AG08396 (cell line): ENCODE measurements at regions not wholly inside any gene's neighbourhood (a gene's known extent, or its start where the extent isn't known, plus 50 kb on each side); places are given as distances from the start of the nearest gene placed in this dataset.
"Not testable (repeated sequence)": the region's sequence is repeated elsewhere in the genome, so short reads cannot be mapped to it uniquely, and the experiment has no call there.

ENCODE experiments used
- DNase-seq: peaks from one replicate; pipeline ENCODE4 v3.0.0; 2012; ENCODE audit warnings: low spot score, mixed read lengths

DNA sequence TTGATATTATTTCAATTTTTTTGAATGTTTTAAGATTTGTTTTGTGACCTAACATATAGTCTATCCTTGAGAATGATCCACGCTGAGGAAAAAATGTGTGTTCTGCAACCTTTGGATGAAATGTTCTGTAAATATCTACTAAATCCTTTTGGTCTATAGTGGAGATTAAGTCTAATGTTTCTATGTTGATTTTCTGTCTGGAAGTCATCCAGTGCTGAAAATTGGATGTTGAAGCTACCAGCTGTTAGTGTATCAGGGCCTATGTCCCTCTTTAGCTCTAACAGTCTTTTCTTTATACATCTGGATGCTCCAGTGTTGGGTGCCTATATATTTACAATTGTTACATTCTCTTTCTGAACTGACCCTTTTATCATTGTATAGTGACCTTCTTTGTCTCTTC lies 422.3 kb downstream of the TMEM232 start:
- DNase-seq: no peak

- no peak for DNase-seq
These were observed 419.8 kb downstream of the TMEM232 start for GRCh38 chr5:110306650-110307049.

DNA sequence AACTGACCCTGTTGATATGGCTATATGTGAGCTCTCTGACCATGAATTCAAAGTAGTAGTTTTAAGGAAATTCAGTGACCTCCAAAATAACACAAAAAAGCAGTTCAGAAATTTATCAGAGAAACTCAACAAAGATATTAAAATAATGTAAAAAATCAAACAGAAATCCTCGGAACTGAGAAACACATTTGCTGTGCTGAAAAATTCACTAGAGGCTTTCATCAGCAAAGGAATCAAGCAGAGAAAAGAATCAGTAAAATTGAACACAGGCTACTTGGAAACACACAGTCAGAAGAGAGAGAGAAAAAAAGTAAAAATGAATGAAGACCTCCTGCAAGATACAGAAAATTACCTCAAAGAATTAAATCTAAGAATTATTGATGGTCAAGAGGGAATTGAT lies 417.2 kb downstream of the TMEM232 start:
- DNase-seq: no peak

- not testable (repeated sequence) for DNase-seq
These were observed 409.9 kb downstream of the TMEM232 start for GRCh38 chr5:110316566-110316965.

DNA sequence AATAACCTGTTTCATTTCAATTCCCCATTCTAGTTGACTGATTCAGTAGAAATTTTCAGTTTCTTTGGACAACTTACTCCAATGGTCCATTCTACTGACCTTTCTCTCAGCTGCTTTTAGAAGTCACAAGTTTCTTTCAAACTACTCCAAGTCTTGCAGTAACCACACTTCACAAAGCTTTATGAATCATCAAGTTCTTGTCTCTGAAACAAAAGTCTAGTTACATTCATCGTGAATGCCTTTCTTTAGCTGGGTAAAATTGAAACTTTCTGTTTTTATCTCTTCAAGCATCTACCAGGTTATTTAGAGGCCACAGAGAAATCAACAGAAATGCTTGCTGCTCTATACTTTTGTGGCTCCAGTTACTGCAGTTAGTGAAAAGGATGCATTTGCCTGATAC lies 405.4 kb downstream of the TMEM232 start:
- no peak for DNase-seq

GRCh38 chr5:110323357-110323756 lies 403.1 kb downstream of the TMEM232 start:
- DNase-seq: no peak

DNA sequence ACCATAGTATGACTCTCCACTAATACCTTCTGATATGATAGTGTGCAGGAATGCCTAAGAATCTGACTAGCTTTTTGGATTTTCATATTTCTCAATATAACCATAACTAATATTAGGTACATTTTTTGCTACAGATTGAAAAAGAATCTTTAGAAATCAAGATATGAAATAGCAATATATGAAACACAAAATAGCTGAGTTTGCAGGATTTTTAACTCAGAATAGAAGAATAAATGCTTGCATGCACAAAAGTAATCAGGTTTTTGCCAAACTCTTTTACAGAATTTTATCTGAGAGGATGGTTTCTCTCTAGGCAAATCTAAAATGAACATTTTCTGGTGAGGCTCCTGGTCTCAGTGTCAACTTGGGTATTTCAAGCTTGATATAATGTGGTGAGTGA lies 402.6 kb downstream of the TMEM232 start:
- DNase-seq: no peak

DNA sequence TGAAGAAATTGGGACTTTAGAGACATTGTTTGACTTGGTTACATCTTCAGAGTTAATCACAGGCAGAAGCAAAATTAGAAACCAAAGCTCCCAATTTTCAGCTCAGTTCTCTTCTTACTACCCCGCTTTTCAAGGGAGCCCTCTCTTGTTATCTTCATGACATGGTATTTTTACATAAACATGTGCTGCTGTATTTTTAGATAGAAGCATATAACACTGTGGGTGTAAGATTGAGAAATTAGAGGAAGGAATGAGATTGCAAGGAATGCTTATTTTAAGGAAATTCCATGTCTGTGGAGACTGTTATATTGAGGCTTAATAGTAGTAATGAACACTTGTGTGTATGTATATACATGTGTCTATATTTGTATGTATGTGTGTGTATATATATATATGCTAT lies 401.6 kb downstream of the TMEM232 start:
- DNase-seq: no peak

DNA sequence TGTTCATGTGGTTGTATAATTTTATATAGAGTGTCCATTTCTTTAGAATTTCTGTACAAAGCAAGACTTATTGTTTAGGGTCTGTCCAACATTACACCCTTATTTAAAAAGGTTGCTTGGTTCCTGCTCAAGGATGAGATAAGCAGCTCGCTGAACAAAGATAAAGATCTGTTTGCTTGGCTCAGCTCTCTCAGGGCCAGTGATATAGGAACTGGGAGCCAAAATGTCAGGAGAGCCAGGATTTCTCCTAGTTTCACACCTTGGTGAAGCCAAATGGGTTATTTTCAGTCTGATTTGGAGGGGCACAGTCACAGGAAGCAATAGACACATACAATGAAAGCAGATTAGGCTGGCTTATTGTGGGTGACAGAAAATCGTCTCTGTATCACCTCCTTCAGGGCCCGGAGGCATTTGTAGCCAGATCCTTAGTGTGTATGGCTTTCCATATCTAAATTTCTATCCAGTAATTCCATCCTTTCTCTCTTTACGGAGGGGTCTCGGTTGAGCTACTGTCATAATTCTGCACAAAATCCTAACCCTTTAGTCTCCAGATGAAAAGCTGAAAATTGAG lies 396.4 kb downstream of the TMEM232 start:
- DNase-seq: no peak

GRCh38 chr5:110333384-110333783 lies 393.1 kb downstream of the TMEM232 start:
- DNase-seq: no peak

DNA sequence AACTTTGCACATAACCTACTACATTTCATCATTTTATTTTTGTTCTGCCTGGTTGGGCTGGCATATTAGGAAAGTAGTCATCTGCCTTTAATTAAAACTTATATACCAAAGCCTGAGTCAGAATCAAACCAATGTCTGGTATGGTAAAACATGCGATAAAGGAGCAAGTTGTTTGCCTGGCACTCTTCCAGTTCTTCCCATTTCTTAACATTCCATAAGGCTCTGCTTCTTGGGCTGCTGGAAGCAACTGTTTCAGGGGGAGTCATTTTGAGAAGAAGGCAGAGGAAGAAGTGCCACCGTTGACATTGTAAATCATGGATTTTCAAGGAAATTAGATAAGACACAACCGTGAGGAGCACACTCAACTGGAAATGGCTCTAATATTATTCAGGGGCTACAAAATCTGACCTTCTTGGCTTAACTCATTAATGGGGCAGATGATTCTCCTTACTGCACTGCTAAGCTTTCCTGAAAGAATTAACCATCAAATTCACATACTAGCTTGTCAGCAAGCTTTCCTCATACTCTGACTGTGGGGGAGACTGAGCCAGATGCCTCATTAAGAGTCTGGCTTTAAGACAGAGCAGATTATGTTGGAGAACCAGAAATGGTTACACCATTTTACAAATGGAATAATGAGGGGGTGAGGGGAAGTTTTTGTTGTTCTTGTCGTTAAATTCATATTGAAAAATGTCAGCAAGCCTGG lies 391.0 kb downstream of the TMEM232 start:
- DNase-seq: peak; percentile 49

- no peak for DNase-seq
These were observed 388.0 kb downstream of the TMEM232 start for GRCh38 chr5:110338341-110339083.

DNA sequence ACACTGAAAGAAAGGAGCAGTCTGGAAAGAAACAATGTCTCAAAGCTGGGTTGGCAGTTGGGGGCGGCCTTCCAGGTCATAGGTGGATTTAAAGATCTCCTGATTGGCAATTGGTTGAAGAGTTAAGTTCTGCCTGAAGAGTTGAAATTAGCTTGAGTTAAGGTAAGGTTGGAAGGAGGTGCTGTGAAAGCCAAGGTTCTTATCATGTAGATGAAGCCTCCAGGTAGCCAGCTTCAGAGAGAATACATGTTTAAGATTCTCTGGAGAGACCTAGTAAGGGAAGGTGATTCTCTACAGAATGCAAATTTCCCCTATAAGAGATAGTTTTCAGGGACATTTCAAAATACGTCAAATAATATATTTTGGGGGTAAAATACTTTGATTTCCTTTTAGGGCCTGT lies 387.1 kb downstream of the TMEM232 start:
- no peak for DNase-seq

DNA sequence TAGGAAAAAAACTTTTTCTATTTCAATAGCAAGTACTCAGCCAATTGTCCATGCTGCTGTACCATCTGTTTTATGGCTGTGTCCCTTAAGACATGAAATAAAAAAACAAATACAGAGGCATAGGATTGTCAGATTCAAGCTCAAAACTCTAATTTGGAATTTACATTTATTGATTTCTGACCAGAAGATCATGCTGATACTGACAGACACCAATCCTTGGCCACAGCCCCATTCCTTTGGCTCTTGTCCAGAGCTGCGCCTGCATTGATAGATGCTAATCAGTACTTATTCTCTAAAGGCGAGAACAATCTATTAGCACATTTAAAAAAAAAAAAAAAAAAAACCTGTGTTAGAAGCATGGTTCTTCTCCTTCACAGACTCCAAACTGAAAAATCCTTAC lies 384.6 kb downstream of the TMEM232 start:
- DNase-seq: no peak

GRCh38 chr5:110342683-110343082 lies 383.8 kb downstream of the TMEM232 start:
- no peak for DNase-seq

GRCh38 chr5:110343616-110344015 lies 382.9 kb downstream of the TMEM232 start:
- DNase-seq: no peak

DNA sequence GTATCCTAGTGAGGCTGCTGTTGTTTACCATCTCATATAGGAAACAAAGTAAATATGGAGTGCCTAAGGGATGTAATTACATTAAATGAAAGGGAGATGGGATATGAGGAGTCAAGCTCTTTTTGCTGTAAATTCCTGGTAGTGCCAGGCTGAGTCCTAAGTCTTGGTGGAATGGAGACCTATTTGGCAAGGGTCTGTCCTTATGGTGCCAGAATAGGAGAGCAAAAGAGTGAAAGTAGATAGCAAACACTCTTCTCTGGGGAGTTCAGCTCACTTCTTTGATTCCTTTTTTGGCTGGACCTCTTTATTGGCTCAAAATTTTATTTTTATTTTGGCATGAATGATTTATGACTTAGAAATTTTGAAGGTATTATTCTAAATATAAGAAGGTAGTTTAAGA lies 380.8 kb downstream of the TMEM232 start:
- no peak for DNase-seq

DNA sequence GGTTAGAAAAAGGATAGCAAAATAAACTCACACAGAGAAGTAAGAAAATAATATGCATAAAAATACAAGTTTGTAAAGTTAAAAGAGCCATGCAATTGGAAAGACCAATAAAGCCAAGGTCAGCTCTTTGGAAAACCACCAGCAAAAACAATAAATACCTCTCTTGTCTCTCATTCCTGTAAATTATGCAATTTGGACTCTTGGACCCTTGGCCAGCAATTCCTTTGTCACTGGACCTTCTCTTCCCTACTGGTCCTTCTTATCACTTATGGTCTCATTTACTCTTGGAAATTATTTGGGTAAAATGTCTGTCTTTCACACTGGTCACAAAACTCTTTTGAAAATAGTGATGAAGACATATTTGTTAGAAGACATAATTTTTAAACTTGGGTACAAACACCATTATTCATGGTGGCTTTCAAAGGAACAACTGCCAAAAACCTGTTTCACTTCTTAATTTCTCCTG lies 379.5 kb downstream of the TMEM232 start:
- DNase-seq: no peak

- no peak for DNase-seq
These were observed 378.7 kb downstream of the TMEM232 start for GRCh38 chr5:110347781-110348180.

DNA sequence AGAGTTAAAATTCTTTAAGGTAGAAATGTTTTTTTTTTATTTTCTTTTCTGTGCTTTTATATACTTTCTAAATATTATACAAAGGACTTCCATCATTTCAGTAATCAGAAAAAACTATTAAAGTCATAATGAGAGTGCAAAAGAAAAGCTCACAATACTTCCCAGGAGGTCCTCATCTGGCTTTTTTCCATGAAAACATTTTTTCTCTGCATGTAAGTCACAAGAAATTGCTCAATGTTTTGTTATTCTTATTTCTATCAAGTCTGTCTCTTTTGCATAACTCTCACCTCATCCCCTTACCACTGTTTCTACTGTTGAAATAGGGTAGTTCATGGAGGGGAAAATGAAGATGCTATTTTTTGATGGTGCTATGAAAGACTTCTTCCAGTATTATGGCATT lies 375.0 kb downstream of the TMEM232 start:
- DNase-seq: no peak

- DNase-seq: no peak
These were observed 372.2 kb downstream of the TMEM232 start for GRCh38 chr5:110354311-110354710.

DNA sequence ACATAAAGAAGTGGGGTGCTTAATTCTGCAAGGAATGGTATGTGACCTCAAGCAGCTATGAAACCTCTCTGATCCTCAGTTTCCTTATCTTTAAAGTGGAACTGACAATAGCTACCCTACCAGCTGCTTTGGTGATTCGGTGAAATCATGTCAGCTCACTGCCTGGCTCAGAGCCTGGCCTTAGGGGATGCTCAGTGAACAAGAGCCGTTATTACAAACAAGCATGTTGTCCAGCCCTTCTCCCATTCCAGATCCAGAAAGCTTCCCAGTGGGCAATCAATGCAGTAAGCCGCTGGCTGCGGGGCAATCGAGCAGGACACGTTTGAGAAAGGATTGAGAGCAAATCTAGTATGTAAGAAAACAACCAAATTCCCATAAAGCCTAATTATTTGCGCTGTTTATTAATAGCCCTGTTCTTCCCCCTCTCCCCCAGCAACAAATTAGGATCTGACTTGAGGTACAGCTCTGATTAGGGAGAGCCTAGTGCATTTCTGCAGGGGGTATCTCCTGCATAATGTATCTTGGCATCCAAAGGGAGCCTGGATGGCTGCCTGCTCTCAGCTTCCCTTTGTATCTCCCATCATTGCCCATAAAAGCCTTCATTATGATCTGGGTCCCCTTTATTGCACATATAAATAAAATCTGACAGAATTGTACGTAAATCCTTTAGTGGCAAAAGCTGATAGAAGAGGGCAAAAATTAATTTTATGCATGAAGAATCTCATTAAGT lies 371.4 kb downstream of the TMEM232 start:
- DNase-seq: no peak

DNA sequence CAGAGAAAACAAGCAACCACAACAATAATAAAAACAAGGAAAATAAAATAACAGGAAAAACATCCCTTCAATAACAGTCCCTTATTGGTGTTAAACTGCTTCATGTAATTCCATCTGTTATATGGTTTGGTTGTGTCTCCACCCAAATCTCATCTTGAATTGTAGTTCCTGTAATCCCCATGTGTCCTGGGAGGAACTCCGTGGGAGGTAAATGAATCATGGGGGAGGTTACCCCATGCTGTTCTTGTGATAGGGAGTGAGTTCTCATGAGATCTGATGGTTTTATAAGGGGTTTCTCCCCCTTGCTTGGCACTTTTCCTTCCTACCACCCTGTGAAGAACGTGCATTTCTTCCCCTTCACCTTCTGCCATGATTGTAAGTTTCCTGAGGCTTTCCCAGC lies 369.8 kb downstream of the TMEM232 start:
- DNase-seq: no peak
